Fibroblast of villous mesenchyme (primary cell): ENCODE measurements at regions not wholly inside any gene's neighbourhood (a gene's known extent, or its start where the extent isn't known, plus 50 kb on each side); places are given as distances from the start of the nearest gene placed in this dataset.
"Not testable (repeated sequence)": the region's sequence is repeated elsewhere in the genome, so short reads cannot be mapped to it uniquely, and the experiment has no call there.

Experiments used
- DNase-seq: peaks from one replicate; pipeline ENCODE4 v3.0.0-alpha.2; 2010; ENCODE audit warnings: low read depth
- H3K4me3 ChIP-seq: 2 replicates; pipeline ENCODE4 v1.5.1; 2011; ENCODE audit warnings: low read depth, mild to moderate bottlenecking, low read length
- CTCF ChIP-seq: IDR thresholded peaks from 2 replicates; pipeline ENCODE4 v1.5.1; 2012; ENCODE audit warnings: low read depth, mild to moderate bottlenecking, low read length; ENCODE audit not compliant: insufficient read depth

- no peak for DNase-seq
- TF ChIP-seq CTCF: no peak
- H3K4me3 ChIP-seq: no peak overlapping the region
These were observed 110.8 kb downstream of the PWWP3B start for GRCh38 chrX:106278951-106279350.

DNA sequence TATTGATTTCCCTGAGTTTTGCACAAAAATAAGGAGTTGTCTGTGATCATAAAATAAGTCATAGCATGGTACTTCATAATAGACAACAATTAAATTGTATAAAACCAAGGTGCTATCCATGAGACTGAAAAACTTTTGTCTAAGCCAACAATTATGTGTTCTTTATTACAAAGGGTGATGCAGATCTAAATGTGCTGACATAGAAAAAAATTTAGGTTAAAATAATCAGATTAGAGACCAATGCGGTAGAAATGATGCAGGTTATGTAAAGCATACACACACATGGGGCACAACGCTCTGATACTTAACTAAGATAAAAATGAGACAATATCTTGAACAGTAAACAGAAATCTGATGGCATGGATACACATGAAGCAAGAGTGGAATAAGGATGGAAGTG, 113.3 kb downstream of the PWWP3B start:
- no peak for TF ChIP-seq CTCF
- H3K4me3 ChIP-seq: no peak overlapping the region
- DNase-seq: no peak

GRCh38 chrX:106283841-106284240, 115.7 kb downstream of the PWWP3B start:
- no peak for TF ChIP-seq CTCF
- no peak for DNase-seq

GRCh38 chrX:106284431-106285025, 116.4 kb downstream of the PWWP3B start:
- H3K4me3 ChIP-seq: no peak overlapping the region
- TF ChIP-seq CTCF: no peak
- no peak for DNase-seq

More at GRCh38 chrX:106283841-106284240, 115.7 kb downstream of the PWWP3B start:
- H3K4me3 ChIP-seq: no peak overlapping the region

- no peak for TF ChIP-seq CTCF
- peak; percentile 63 for DNase-seq
- H3K4me3 ChIP-seq: no peak overlapping the region
These were observed 118.0 kb downstream of the PWWP3B start for GRCh38 chrX:106286053-106286650.

DNA sequence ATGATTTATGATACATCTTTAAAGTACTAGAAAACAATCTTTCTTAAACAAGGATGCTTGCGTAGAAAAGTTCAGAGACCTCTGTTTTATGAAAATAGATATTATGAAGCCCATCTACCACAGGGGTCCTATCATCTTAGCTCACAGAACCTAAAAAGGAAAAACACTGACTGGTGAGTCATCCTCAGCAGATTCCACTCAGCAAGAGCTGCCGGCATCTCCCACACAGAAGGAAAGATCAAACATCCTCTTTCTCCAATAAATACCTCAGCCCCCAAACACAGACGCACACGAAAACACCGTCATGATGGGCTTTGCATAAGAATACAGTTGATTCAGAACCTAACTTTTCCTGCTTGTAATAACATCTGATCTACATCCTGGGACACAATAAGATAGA, 122.7 kb downstream of the PWWP3B start:
- DNase-seq, H3K4me3 ChIP-seq: not testable (repeated sequence)

- H3K4me3 ChIP-seq, DNase-seq: not testable (repeated sequence)
These were observed 123.8 kb downstream of the PWWP3B start for GRCh38 chrX:106291779-106292390.

- no peak for DNase-seq
- no peak for TF ChIP-seq CTCF
- H3K4me3 ChIP-seq: no peak overlapping the region
These were observed 132.1 kb downstream of the PWWP3B start for GRCh38 chrX:106300239-106300638.
